Activated CD4-positive, alpha-beta T cell treated with anti-CD3 and anti-CD28 coated beads, Interleukin-2, amount 50 U/mL, for 16 hours (primary cell): ENCODE measurements at regions not wholly inside any gene's neighbourhood (a gene's known extent, or its start where the extent isn't known, plus 50 kb on each side); places are given as distances from the start of the nearest gene placed in this dataset.
"Not testable (repeated sequence)": the region's sequence is repeated elsewhere in the genome, so short reads cannot be mapped to it uniquely, and the experiment has no call there.

Source experiments
- DNase-seq: peaks from one replicate; pipeline ENCODE4 v3.0.0-alpha.2; 2020

GRCh38 chr4:12674184-12674583, 810.0 kb downstream of the RAB28 start:
- no peak for DNase-seq

GRCh38 chr4:12672303-12672702, 811.8 kb downstream of the RAB28 start:
- DNase-seq: no peak

GRCh38 chr4:12658146-12658545, 826.0 kb downstream of the RAB28 start:
- DNase-seq: no peak

GRCh38 chr4:12651876-12652275, 832.3 kb downstream of the RAB28 start:
- no peak for DNase-seq

- no peak for DNase-seq
These were observed 838.4 kb downstream of the RAB28 start for GRCh38 chr4:12645732-12646131.

GRCh38 chr4:12644261-12644660, 839.9 kb downstream of the RAB28 start:
- DNase-seq: no peak

- DNase-seq: no peak
These were observed 847.9 kb downstream of the RAB28 start for GRCh38 chr4:12636191-12636590.

GRCh38 chr4:12635629-12636028, 848.5 kb downstream of the RAB28 start:
- DNase-seq: no peak

- DNase-seq: peak; percentile 76
These were observed 851.0 kb downstream of the RAB28 start for GRCh38 chr4:12633053-12633651.

- no peak for DNase-seq
These were observed 868.3 kb downstream of the RAB28 start for GRCh38 chr4:12615822-12616221.

GRCh38 chr4:12612876-12613275, 871.3 kb downstream of the RAB28 start:
- no peak for DNase-seq

GRCh38 chr4:12609212-12609875, 874.8 kb downstream of the RAB28 start:
- DNase-seq: not testable (repeated sequence)

- DNase-seq: no peak
These were observed 888.2 kb downstream of the RAB28 start for GRCh38 chr4:12595986-12596385.

- no peak for DNase-seq
These were observed 888.7 kb downstream of the RAB28 start for GRCh38 chr4:12595489-12595888.

GRCh38 chr4:12588582-12588981, 895.6 kb downstream of the RAB28 start:
- no peak for DNase-seq

- DNase-seq: no peak
These were observed 897.7 kb downstream of the RAB28 start for GRCh38 chr4:12586242-12587006.

GRCh38 chr4:12584116-12584875, 899.8 kb downstream of the RAB28 start:
- DNase-seq: no peak

GRCh38 chr4:12583275-12583674, 900.9 kb downstream of the RAB28 start:
- no peak for DNase-seq

GRCh38 chr4:12580787-12581186, 903.4 kb downstream of the RAB28 start:
- no peak for DNase-seq

GRCh38 chr4:12579172-12579571, 905.0 kb downstream of the RAB28 start:
- DNase-seq: no peak

- DNase-seq: no peak
These were observed 907.7 kb downstream of the RAB28 start for GRCh38 chr4:12576409-12576808.

- DNase-seq: no peak
These were observed 910.4 kb downstream of the RAB28 start for GRCh38 chr4:12573716-12574115.

- no peak for DNase-seq
These were observed 921.5 kb downstream of the RAB28 start for GRCh38 chr4:12562476-12563140.
